C4-2B (cell line): ENCODE measurements at regions not wholly inside any gene's neighbourhood (a gene's known extent, or its start where the extent isn't known, plus 50 kb on each side); places are given as distances from the start of the nearest gene placed in this dataset.

Experiments used
- ZFX ChIP-seq: fragments of 450-650 bp; IDR thresholded peaks from 2 replicates; pipeline ENCODE4 v1.6.1; 2017
- TF ChIP-seq, protein P1 (sequence below): fragments of 450-650 bp; conservative IDR thresholded peaks from 2 replicates; pipeline ENCODE4 v1.5.1; 2017; ENCODE audit warnings: mild to moderate bottlenecking

DNA sequence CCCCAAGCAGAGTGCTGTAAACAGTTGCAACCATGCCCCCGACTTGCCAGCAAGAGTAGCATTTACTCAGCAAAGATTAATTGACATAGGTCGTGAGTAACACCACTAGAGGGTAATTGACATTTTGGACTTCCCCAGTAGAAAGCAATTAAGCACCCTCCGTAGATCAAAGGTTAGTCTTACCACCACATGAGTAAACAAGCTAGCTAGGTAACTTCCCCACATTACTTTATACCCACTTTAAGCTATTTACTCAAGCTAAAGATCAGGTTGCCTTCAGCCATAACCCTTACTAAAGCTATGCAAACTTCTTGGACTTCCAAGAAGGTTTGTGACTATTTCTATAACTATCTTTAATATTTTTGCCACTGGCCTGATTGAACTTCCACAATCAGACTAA, 1072.7 kb downstream of the OTOL1 start:
- TF ChIP-seq, protein P1, sequence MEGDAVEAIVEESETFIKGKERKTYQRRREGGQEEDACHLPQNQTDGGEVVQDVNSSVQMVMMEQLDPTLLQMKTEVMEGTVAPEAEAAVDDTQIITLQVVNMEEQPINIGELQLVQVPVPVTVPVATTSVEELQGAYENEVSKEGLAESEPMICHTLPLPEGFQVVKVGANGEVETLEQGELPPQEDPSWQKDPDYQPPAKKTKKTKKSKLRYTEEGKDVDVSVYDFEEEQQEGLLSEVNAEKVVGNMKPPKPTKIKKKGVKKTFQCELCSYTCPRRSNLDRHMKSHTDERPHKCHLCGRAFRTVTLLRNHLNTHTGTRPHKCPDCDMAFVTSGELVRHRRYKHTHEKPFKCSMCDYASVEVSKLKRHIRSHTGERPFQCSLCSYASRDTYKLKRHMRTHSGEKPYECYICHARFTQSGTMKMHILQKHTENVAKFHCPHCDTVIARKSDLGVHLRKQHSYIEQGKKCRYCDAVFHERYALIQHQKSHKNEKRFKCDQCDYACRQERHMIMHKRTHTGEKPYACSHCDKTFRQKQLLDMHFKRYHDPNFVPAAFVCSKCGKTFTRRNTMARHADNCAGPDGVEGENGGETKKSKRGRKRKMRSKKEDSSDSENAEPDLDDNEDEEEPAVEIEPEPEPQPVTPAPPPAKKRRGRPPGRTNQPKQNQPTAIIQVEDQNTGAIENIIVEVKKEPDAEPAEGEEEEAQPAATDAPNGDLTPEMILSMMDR = no peak
- no peak for TF ChIP-seq ZFX
